HepG2 (cell line): ENCODE measurements at regions not wholly inside any gene's neighbourhood (a gene's known extent, or its start where the extent isn't known, plus 50 kb on each side); places are given as distances from the start of the nearest gene placed in this dataset.

Source experiments
- ATAC-seq: fragments of 200-7000 bp; cut with Tn5 transposase; 3 replicates; pipeline ENCODE4 v1.9.1; 2020; ENCODE audit warnings: mild to moderate bottlenecking, moderate library complexity
- BruUV-seq: library from RNA; stranded (reverse); fragments of 400-500 nt; replicated peaks from 2 replicates; lab custom pipeline; 2021; lab: Mats Ljungman, UMichigan
- CTCF ChIA-PET: fragments of 300-600 bp; formaldehyde crosslinking; extraction: SDS; loops from one replicate; lab custom pipeline; 2021; ENCODE audit warnings: low total read pairs, inconsistent platforms, low intra/inter-chr PET ratio; lab: Yijun Ruan, JAX
- POLR2A ChIA-PET: fragments of 350-600 bp; sonication (Branson Sonifier 250); formaldehyde crosslinking; loops from one replicate; lab custom pipeline; 2020; ENCODE audit warnings: antibody characterized with exemption, inconsistent platforms; lab: Yijun Ruan, JAX
- DNase-seq: peaks from one replicate; pipeline ENCODE4 v3.0.0-alpha.2; 2015; ENCODE audit warnings: low spot score
- FAIRE-seq: peaks from 3 replicates; lab custom pipeline; 2011; peaks lifted over from hg19 to GRCh38; lab: Jason Lieb, UNC
- H2AFZ ChIP-seq: one replicate; pipeline ENCODE4 v1.6.1; 2011; ENCODE audit warnings: low read length, inconsistent platforms
- H3K27ac ChIP-seq: fragments of 300-600 bp; 3 replicates; pipeline ENCODE4 v1.8.0; 2011; ENCODE audit warnings: mixed run types, mild to moderate bottlenecking, mixed read lengths, low read length, inconsistent platforms; ENCODE audit not compliant: insufficient read depth; ENCODE audit errors: extremely low read length
- H3K27me3 ChIP-seq, 2 experiments: fragments of 200-600 bp in 1 of 2; 2 replicates in 1 of 2; 3 replicates in 1 of 2; pipeline versions ENCODE4 v1.6.0 to v1.8.0; 2011; ENCODE audit warnings: low read length in 2 of 2, mild to moderate bottlenecking in 2 of 2, moderate library complexity in 2 of 2, inconsistent platforms in 1 of 2; ENCODE audit not compliant: insufficient read depth in 2 of 2, control insufficient read depth in 1 of 2
- H3K36me3 ChIP-seq, 2 experiments: fragments of 200-600 bp in 1 of 2; replicated peaks in 1 of 2; 2 replicates in 1 of 2; 3 replicates in 1 of 2; pipeline versions ENCODE4 v1.5.1 to v1.8.0; 2011; ENCODE audit warnings: low read length in 2 of 2, inconsistent platforms in 1 of 2; ENCODE audit not compliant: insufficient read depth in 2 of 2, control insufficient read depth in 1 of 2
- H3K4me1 ChIP-seq: 2 replicates; pipeline ENCODE4 v1.5.1; 2012; ENCODE audit warnings: low read length, inconsistent platforms; ENCODE audit not compliant: insufficient read depth
- H3K4me2 ChIP-seq: 2 replicates; pipeline ENCODE4 v1.6.0; 2011; ENCODE audit warnings: low read depth, low read length, inconsistent platforms
- H3K4me3 ChIP-seq, 3 experiments: fragments of 200-600 bp in 1 of 3; sonication (generic), shearing (Covaris generic) in 1 of 3; replicated peaks in 1 of 3; 2 replicates each; pipeline ENCODE4 v1.5.1; 2011 to 2016; ENCODE audit warnings: low read length in 3 of 3, inconsistent platforms in 2 of 3, low read depth in 2 of 3, mild to moderate bottlenecking in 2 of 3, control low read depth in 1 of 3, mixed read lengths in 1 of 3; ENCODE audit not compliant: insufficient read depth in 1 of 3
- H3K79me2 ChIP-seq: one replicate; pipeline ENCODE4 v1.6.1; 2011; ENCODE audit warnings: low read length, inconsistent platforms; ENCODE audit not compliant: insufficient read depth
- H3K9ac ChIP-seq: 2 replicates; pipeline ENCODE4 v1.6.0; 2011; ENCODE audit warnings: mild to moderate bottlenecking, low read depth, low read length, inconsistent platforms; ENCODE audit not compliant: insufficient read depth
- H3K9me3 ChIP-seq: 2 replicates; pipeline ENCODE4 v1.5.1; 2012; ENCODE audit warnings: mild to moderate bottlenecking, low read length
- H4K20me1 ChIP-seq: 2 replicates; pipeline ENCODE4 v1.6.0; 2011; ENCODE audit warnings: inconsistent platforms, mild to moderate bottlenecking, low read length, moderate library complexity; ENCODE audit not compliant: insufficient read depth
- AGO2 ChIP-seq: fragments of 200-400 bp; formaldehyde crosslinking; optimal IDR thresholded peaks from 2 replicates; pipeline ENCODE3; 2017; ENCODE audit warnings: mild to moderate bottlenecking, low read depth, low read length, moderate library complexity
- CHD4 ChIP-seq: fragments of 200-600 bp; sonication (generic); IDR thresholded peaks from 2 replicates; pipeline ENCODE4 v1.7.0; 2017; ENCODE audit warnings: mild to moderate bottlenecking, low read length, borderline replicate concordance
- CSRNP1 ChIP-seq: sonication (generic); formaldehyde crosslinking; IDR thresholded peaks from 2 replicates; pipeline ENCODE4 v1.8.1; 2023; ENCODE audit warnings: mild to moderate bottlenecking, missing genetic modification reagents
- E2F2 ChIP-seq: sonication (generic); formaldehyde crosslinking; IDR thresholded peaks from 2 replicates; pipeline ENCODE4 v1.4.0; 2020; ENCODE audit warnings: missing genetic modification reagents, borderline replicate concordance
- HCFC1 ChIP-seq: fragments of 150-350 bp; IDR thresholded peaks from 2 replicates; pipeline ENCODE4 v1.6.1; 2014; ENCODE audit warnings: low read depth, low read length
- MBD4 ChIP-seq: IDR thresholded peaks from 2 replicates; pipeline ENCODE4 v1.6.1; 2012; ENCODE audit warnings: low read length, inconsistent platforms, borderline replicate concordance
- RNF2 ChIP-seq: fragments of 450-650 bp; conservative IDR thresholded peaks from 2 replicates; pipeline ENCODE4 v1.6.1; 2016; ENCODE audit warnings: low read depth
- SCMH1 ChIP-seq: sonication (generic); formaldehyde crosslinking; IDR thresholded peaks from 2 replicates; pipeline ENCODE4 v1.9.0; 2021; ENCODE audit warnings: missing genetic modification reagents, mild to moderate bottlenecking, borderline replicate concordance
- TOPORS ChIP-seq: sonication (generic); formaldehyde crosslinking; IDR thresholded peaks from 2 replicates; pipeline ENCODE4 v1.8.0; 2023; ENCODE audit warnings: mild to moderate bottlenecking, missing genetic modification reagents
- ZBTB43 ChIP-seq: sonication (generic); formaldehyde crosslinking; conservative IDR thresholded peaks from 2 replicates; pipeline ENCODE4 v1.4.0; 2020; ENCODE audit warnings: missing genetic modification reagents
- ZFP36L2 ChIP-seq: sonication (generic); formaldehyde crosslinking; IDR thresholded peaks from 2 replicates; pipeline ENCODE4 v1.4.0; 2020; ENCODE audit warnings: missing genetic modification reagents
- ZNF296 ChIP-seq: sonication (generic); formaldehyde crosslinking; conservative IDR thresholded peaks from 2 replicates; pipeline ENCODE4 v1.5.0; 2020; ENCODE audit warnings: mild to moderate bottlenecking, missing genetic modification reagents
- ZNF350 ChIP-seq: sonication (generic); formaldehyde crosslinking; IDR thresholded peaks from 2 replicates; pipeline ENCODE4 v1.4.0; 2020; ENCODE audit warnings: mild to moderate bottlenecking, low read depth, missing genetic modification reagents, borderline replicate concordance
- ZNF460 ChIP-seq: sonication (generic); formaldehyde crosslinking; IDR thresholded peaks from 2 replicates; pipeline ENCODE4 v1.5.1; 2020; ENCODE audit warnings: missing genetic modification reagents, mild to moderate bottlenecking, borderline replicate concordance
- ZNF484 ChIP-seq: sonication (generic); formaldehyde crosslinking; IDR thresholded peaks from 2 replicates; pipeline ENCODE4 v1.5.1; 2020; ENCODE audit warnings: mild to moderate bottlenecking, low read depth, missing genetic modification reagents, borderline replicate concordance
- WGBS: methylation state at CpG from one replicate; pipeline ENCODE4 v1.1.6; 2017; ENCODE audit warnings: low lambda C conversion rate; 5-methylcytosine and 5-hydroxymethylcytosine counted together
- in situ Hi-C: cut with HindIII; loops from 2 replicates; pipeline ENCODE4 v1.10.0; 2017; ENCODE audit warnings: low pct_unique_long_range_greater_than_20kb; ENCODE audit not compliant: extremely low pct_ligation_motif_present
- intact Hi-C: fragments of 100-400 bp; cut with micrococcal nuclease; formaldehyde crosslinking; loops from one replicate; pipeline ENCODE4 v1.10.0; 2022; ENCODE audit not compliant: unreplicated experiment
- TF ChIP-seq, protein P1 (sequence below): IDR thresholded peaks from 2 replicates; pipeline ENCODE4 v1.6.1; 2016
- TF ChIP-seq, protein P2 (sequence below): sonication (generic); formaldehyde crosslinking; IDR thresholded peaks from 2 replicates; pipeline ENCODE4 v1.4.0; 2020; ENCODE audit warnings: missing genetic modification reagents

GRCh38 chr5:40271476-40271875 lies 408.2 kb upstream of the PTGER4 start:
- Histone ChIP-seq H2AFZ (no peak overlapping the region), H3K4me1 (no peaks in the 10 kb centered on the region), H3K36me3 (no peaks in the 10 kb centered on the region), H3K79me2 (no peaks in the 10 kb centered on the region), H3K27me3 (no peaks in the 10 kb centered on the region), H3K4me3 (no peak overlapping the region), H3K9me3 (no peaks in the 10 kb centered on the region; the same call in 1 of the 2 replicates), H3K27ac (no peak overlapping the region), H3K9ac (no peak overlapping the region), H3K4me2 (no peak overlapping the region), H4K20me1 (no peaks in the 10 kb centered on the region)
- no peak for ATAC-seq
- POLR2A ChIA-PET: no interaction called here
- CTCF ChIA-PET: no interaction called here
- FAIRE-seq: no peak
- DNase-seq: no peak
- intact Hi-C loops: no loop called here
- in situ Hi-C loops: no loop called here
- 9% methylated on average over 2 of the region's 2 CpGs for WGBS
- TF ChIP-seq CSRNP1 (CRISPR knock-in tag): no peak
- TF ChIP-seq ZNF296 (CRISPR knock-in tag): no peak
- TF ChIP-seq ZFP36L2 (CRISPR knock-in tag): no peak
- no peak for TF ChIP-seq ZNF460 (CRISPR knock-in tag)
- TF ChIP-seq ZBTB43 (CRISPR knock-in tag): no peak
- TF ChIP-seq ZNF350 (CRISPR knock-in tag): no peak
- TF ChIP-seq HCFC1: no peak
- no peak for TF ChIP-seq CHD4
- no peak for TF ChIP-seq AGO2
- no peak for TF ChIP-seq TOPORS
- TF ChIP-seq E2F2 (CRISPR knock-in tag): no peak
- TF ChIP-seq RNF2: no peak
- TF ChIP-seq ZNF484: no peak
- TF ChIP-seq, protein P1, sequence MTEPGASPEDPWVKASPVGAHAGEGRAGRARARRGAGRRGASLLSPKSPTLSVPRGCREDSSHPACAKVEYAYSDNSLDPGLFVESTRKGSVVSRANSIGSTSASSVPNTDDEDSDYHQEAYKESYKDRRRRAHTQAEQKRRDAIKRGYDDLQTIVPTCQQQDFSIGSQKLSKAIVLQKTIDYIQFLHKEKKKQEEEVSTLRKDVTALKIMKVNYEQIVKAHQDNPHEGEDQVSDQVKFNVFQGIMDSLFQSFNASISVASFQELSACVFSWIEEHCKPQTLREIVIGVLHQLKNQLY (CRISPR knock-in tag): no peak
- TF ChIP-seq MBD4: no peak
- TF ChIP-seq, protein P2, sequence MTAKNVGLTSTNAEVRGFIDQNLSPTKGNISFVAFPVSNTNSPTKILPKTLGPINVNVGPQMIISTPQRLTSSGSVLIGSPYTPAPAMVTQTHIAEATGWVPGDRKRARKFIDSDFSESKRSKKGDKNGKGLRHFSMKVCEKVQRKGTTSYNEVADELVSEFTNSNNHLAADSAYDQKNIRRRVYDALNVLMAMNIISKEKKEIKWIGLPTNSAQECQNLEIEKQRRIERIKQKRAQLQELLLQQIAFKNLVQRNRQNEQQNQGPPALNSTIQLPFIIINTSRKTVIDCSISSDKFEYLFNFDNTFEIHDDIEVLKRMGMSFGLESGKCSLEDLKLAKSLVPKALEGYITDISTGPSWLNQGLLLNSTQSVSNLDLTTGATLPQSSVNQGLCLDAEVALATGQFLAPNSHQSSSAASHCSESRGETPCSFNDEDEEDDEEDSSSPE (CRISPR knock-in tag): no peak
- no peak for TF ChIP-seq SCMH1 (CRISPR knock-in tag)
- no TSS peak for BruUV-seq
